ENCODE measurements at regions not wholly inside any gene's neighbourhood (a gene's known extent, or its start where the extent isn't known, plus 50 kb on each side); places are given as distances from the start of the nearest gene placed in this dataset.

GRCh38 chr15:72972362-72972761 lies 79.9 kb upstream of the NEO1 start:
- no peak for TF ChIP-seq CTCF (IDR thresholded peaks at IDR 0.05; ENCODE audit: insufficient read depth, low read depth, low read length)
- ChIA-PET CTCF (no interaction called here), POLR2A (no interaction called here)
- Histone ChIP-seq H3K36me3 (ENCODE audit: control insufficient read depth, insufficient read depth, low read length) (no peaks in the 10 kb centered on the region), H3K27me3 (ENCODE audit: control insufficient read depth, insufficient read depth, low read length) (no peaks in the 10 kb centered on the region), H3K4me3 (ENCODE audit: low read depth, low read length) (no peak overlapping the region)
- no peak for DNase-seq (ENCODE audit: low read depth)

GRCh38 chr15:72971766-72972165 lies 80.5 kb upstream of the NEO1 start:
- DNase-seq (ENCODE audit: low read depth): no peak
- CTCF ChIA-PET: no interaction called here
- TF ChIP-seq CTCF (IDR thresholded peaks at IDR 0.05; ENCODE audit: insufficient read depth, low read depth, low read length): no peak
- H3K27me3 ChIP-seq (ENCODE audit: control insufficient read depth, insufficient read depth, low read length): no peaks in the 10 kb centered on the region
- no peak overlapping the region for H3K4me3 ChIP-seq (ENCODE audit: low read depth, low read length)
- POLR2A ChIA-PET: no interaction called here
- no peaks in the 10 kb centered on the region for H3K36me3 ChIP-seq (ENCODE audit: control insufficient read depth, insufficient read depth, low read length)

GRCh38 chr15:72970933-72971760 lies 81.1 kb upstream of the NEO1 start:
- Histone ChIP-seq H3K4me3 (ENCODE audit: low read depth, low read length) (no peak overlapping the region), H3K36me3 (ENCODE audit: control insufficient read depth, insufficient read depth, low read length) (no peaks in the 10 kb centered on the region), H3K27me3 (ENCODE audit: control insufficient read depth, insufficient read depth, low read length) (no peaks in the 10 kb centered on the region)
- POLR2A ChIA-PET: no interaction called here
- CTCF ChIA-PET: interaction anchor here (1.4 kb wide), 1 partner anchor 17 kb away, joined by 3 read pairs; no protein-coding TSS in a partner anchor
- no peak for DNase-seq (ENCODE audit: low read depth)
- TF ChIP-seq CTCF (IDR thresholded peaks at IDR 0.05; ENCODE audit: insufficient read depth, low read depth, low read length): no peak

- Histone ChIP-seq H3K27me3 (ENCODE audit: control insufficient read depth, insufficient read depth, low read length) (no peaks in the 10 kb centered on the region), H3K36me3 (ENCODE audit: control insufficient read depth, insufficient read depth, low read length) (no peaks in the 10 kb centered on the region), H3K4me3 (ENCODE audit: low read depth, low read length) (no peak overlapping the region)
- TF ChIP-seq CTCF (IDR thresholded peaks at IDR 0.05; ENCODE audit: insufficient read depth, low read depth, low read length): no peak
- POLR2A ChIA-PET: no interaction called here
- CTCF ChIA-PET: no interaction called here
- DNase-seq (ENCODE audit: low read depth): no peak
Measured at GRCh38 chr15:72968531-72968922, 83.7 kb upstream of the NEO1 start.

GRCh38 chr15:72967811-72968530 lies 84.3 kb upstream of the NEO1 start:
- CTCF ChIA-PET: no interaction called here
- no peaks in the 10 kb centered on the region for H3K27me3 ChIP-seq (ENCODE audit: control insufficient read depth, insufficient read depth, low read length)
- no peak for TF ChIP-seq CTCF (IDR thresholded peaks at IDR 0.05; ENCODE audit: insufficient read depth, low read depth, low read length)

More at GRCh38 chr15:72967811-72968530, 84.3 kb upstream of the NEO1 start:
- H3K4me3 ChIP-seq (ENCODE audit: low read depth, low read length): no peak overlapping the region
- POLR2A ChIA-PET: no interaction called here
- H3K36me3 ChIP-seq (ENCODE audit: control insufficient read depth, insufficient read depth, low read length): no peaks in the 10 kb centered on the region
- no peak for DNase-seq (ENCODE audit: low read depth)

Measured in BJ (cell line).